ENCODE measurements at regions not wholly inside any gene's neighbourhood (a gene's known extent, or its start where the extent isn't known, plus 50 kb on each side); places are given as distances from the start of the nearest gene placed in this dataset.

DNA sequence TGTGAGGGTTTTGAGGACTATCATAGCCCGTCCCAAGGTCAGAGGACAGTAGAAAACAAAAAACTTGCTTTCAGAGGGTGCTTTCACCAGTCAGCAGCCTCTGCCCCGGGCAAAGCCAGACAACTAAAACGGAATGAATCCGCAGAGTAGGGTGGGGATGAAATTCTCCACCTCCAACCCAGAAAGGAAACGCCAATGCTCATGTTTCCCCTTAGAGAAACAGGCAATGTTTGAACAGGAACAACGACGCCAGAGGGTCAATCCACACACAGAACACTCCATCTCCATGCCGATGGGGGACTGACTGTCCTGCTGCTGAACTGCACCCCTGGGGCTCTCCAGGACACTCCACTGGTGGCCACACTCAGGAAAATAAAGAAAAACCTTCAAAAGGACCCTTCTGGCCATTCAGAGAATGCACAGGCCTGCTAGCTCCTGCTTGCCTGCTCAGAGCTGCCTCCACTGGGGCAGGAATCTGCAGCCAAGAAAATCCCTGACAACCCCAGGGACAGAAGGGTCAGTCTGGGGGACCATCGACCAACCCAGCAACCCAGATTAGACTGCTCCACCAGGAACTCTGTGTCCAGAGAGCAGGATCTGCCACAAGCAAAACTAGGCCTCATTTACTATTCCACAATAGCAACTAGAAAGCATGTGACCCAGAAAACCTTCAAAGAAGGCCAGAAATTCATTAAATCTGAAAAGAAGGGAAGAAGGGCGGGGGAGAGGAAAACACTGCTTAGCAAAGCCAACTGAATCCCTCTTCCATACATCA, 116.0 kb downstream of the TOMM20 start:
- Histone ChIP-seq H3K23me2 (ENCODE audit: insufficient read length, low read depth, low read length, poor library complexity, severe bottlenecking) (no peaks in the 10 kb centered on the region), H2AFZ (ENCODE audit: low read length) (no peak overlapping the region), H3K23ac (ENCODE audit: insufficient read length, low read depth, low read length) (no peak overlapping the region), H3T11ph (ENCODE audit: low read length) (no peak overlapping the region), H3K4me1 (ENCODE audit: insufficient read depth, low read length) (no peaks in the 10 kb centered on the region), H3K79me1 (ENCODE audit: insufficient read depth, low read depth, low read length, poor library complexity, severe bottlenecking) (no peaks in the 10 kb centered on the region), H3K56ac (ENCODE audit: insufficient read length, low read depth, low read length) (no peak overlapping the region), H3K4ac (ENCODE audit: low read depth, low read length) (no peak overlapping the region), H2BK20ac (ENCODE audit: low read depth, low read length, poor library complexity, severe bottlenecking) (no peak overlapping the region), H3K27me3 (ENCODE audit: insufficient read depth, low read length) (no peaks in the 10 kb centered on the region; the same call in 1 of the 2 replicates), H4K20me1 (ENCODE audit: control insufficient read depth, insufficient read depth, insufficient read length) (no peaks in the 10 kb centered on the region), H2AK5ac (ENCODE audit: insufficient read length, low read length) (no peak overlapping the region), H3K27ac (ENCODE audit: insufficient read length, low read depth, low read length) (no peak overlapping the region), H4K91ac (ENCODE audit: insufficient read length, low read depth, low read length) (no peak overlapping the region), H2BK120ac (ENCODE audit: low read depth, low read length, poor library complexity, severe bottlenecking) (no peak overlapping the region), H4K5ac (ENCODE audit: insufficient read length, low read depth, low read length) (no peak overlapping the region), H3K4me2 (ENCODE audit: insufficient read depth, insufficient read length, low read length) (no peak overlapping the region), H3K79me2 (ENCODE audit: insufficient read depth, low read length) (no peaks in the 10 kb centered on the region), H2BK12ac (ENCODE audit: insufficient read length, low read depth, low read length) (no peak overlapping the region), H3K14ac (ENCODE audit: insufficient read depth, low read length) (no peak overlapping the region), H3K9me3 (ENCODE audit: control insufficient read depth, low read depth, low read length) (no peaks in the 10 kb centered on the region), H2BK15ac (ENCODE audit: low read depth, low read length) (no peak overlapping the region), H3K9ac (ENCODE audit: extremely low read depth, insufficient read length, low read length) (no peak overlapping the region), H2BK5ac (ENCODE audit: insufficient read length, low read length) (no peak overlapping the region), H4K8ac (replicated peaks; ENCODE audit: insufficient read length, low read depth, low read length) (no peak overlapping the region), H3K18ac (ENCODE audit: insufficient read length, low read depth, low read length) (no peak overlapping the region)
- TF ChIP-seq, protein P1, sequence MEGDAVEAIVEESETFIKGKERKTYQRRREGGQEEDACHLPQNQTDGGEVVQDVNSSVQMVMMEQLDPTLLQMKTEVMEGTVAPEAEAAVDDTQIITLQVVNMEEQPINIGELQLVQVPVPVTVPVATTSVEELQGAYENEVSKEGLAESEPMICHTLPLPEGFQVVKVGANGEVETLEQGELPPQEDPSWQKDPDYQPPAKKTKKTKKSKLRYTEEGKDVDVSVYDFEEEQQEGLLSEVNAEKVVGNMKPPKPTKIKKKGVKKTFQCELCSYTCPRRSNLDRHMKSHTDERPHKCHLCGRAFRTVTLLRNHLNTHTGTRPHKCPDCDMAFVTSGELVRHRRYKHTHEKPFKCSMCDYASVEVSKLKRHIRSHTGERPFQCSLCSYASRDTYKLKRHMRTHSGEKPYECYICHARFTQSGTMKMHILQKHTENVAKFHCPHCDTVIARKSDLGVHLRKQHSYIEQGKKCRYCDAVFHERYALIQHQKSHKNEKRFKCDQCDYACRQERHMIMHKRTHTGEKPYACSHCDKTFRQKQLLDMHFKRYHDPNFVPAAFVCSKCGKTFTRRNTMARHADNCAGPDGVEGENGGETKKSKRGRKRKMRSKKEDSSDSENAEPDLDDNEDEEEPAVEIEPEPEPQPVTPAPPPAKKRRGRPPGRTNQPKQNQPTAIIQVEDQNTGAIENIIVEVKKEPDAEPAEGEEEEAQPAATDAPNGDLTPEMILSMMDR (conservative IDR thresholded peaks at IDR 0.05) = no peak
- no peak for DNase-seq
- no CpG with 5 or more reads among the region's 10 CpGs for WGBS (ENCODE audit: extremely low coverage, insufficient read length, low lambda C conversion rate)
- peaks cover 4 to 7% of the 10 kb centered on the region in 2 experiments; a peak in 4 of 5 replicates for H3K9me3 Mint-ChIP-seq
- peaks cover 2 to 6% (median 6%) of the 10 kb centered on the region in 3 experiments; a peak in 5 of 7 replicates for H3K36me3 Mint-ChIP-seq (ENCODE audit: insufficient read depth in 1 of 3, low read depth in 3 of 3)
- H3K4me3 Mint-ChIP-seq = no peak overlapping the region
- H3K27ac Mint-ChIP-seq = peak overlapping the region in 2 of 3 experiments; percentile 29 to 78; a peak in 3 of 7 replicates
- no peaks in the 10 kb centered on the region; the same call in none of the 2 replicates for H3K27me3 Mint-ChIP-seq (ENCODE audit: low read depth)
- peaks cover 31% of the 10 kb centered on the region in 2 experiments for H3K4me1 Mint-ChIP-seq

Data from H9 (cell line).